Suprapubic skin (tissue), 3 donors: ENCODE measurements at regions not wholly inside any gene's neighbourhood (a gene's known extent, or its start where the extent isn't known, plus 50 kb on each side); places are given as distances from the start of the nearest gene placed in this dataset.

ENCODE experiments used
- CTCF ChIP-seq, 2 donors: fragments of 200-600 bp in 1 of 2; fragments of 450-650 bp in 1 of 2; sonication (generic) in 1 of 2; IDR thresholded peaks; one replicate each; pipeline ENCODE4 v1.5.1; 2016 to 2019; ENCODE audit warnings: antibody characterized with exemption in 2 of 2, mild to moderate bottlenecking in 1 of 2, moderate library complexity in 1 of 2
- EP300 ChIP-seq: sonication (generic); formaldehyde crosslinking; IDR thresholded peaks from one replicate; pipeline ENCODE4 v1.6.1; 2017; ENCODE audit warnings: antibody characterized with exemption

GRCh38 chr9:79962150-79962549 is 390.4 kb downstream of the TLE4 start:
- TF ChIP-seq CTCF (IDR thresholded peaks at IDR 0.05): no peak
- TF ChIP-seq EP300: no peak
